ENCODE measurements at regions not wholly inside any gene's neighbourhood (a gene's known extent, or its start where the extent isn't known, plus 50 kb on each side); places are given as distances from the start of the nearest gene placed in this dataset.

DNA sequence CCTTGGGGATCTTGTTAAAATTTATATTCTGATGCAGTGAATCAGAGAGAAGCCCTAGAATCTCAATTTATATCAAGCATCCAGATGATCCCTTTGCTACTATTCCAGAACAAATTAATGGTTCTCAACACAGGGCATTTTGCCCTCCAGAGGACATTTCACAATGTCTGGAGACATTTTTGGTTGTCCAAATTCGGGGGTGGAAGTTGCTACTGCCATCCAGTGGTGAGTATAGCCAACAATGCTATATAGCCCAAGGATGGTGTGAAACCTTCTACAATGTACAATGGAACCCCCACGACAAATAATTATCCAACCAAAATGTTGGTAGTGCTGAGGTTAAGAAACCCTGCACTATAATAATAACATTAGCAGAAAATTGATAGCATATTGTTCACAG is 2440.0 kb downstream of the PCDH7 start:
- WGBS (ENCODE audit: extremely low coverage, insufficient read length, low lambda C conversion rate), result no CpG with 5 or more reads among the region's 2 CpGs
- Histone ChIP-seq H3K18ac (ENCODE audit: insufficient read length, low read depth, low read length) (no peak overlapping the region), H4K20me1 (ENCODE audit: control insufficient read depth, insufficient read depth, insufficient read length) (no peaks in the 10 kb centered on the region), H4K5ac (ENCODE audit: insufficient read length, low read depth, low read length) (no peak overlapping the region), H2AFZ (ENCODE audit: low read length) (no peak overlapping the region), H2BK5ac (ENCODE audit: insufficient read length, low read length) (no peak overlapping the region), H3K4ac (ENCODE audit: low read depth, low read length) (no peak overlapping the region), H3T11ph (ENCODE audit: low read length) (no peak overlapping the region), H2BK120ac (ENCODE audit: low read depth, low read length, poor library complexity, severe bottlenecking) (no peak overlapping the region), H3K4me1 (ENCODE audit: insufficient read depth, low read length) (no peaks in the 10 kb centered on the region), H3K4me2 (ENCODE audit: insufficient read depth, insufficient read length, low read length) (no peak overlapping the region), H3K27ac (ENCODE audit: insufficient read length, low read depth, low read length) (no peak overlapping the region), H3K23me2 (ENCODE audit: insufficient read length, low read depth, low read length, poor library complexity, severe bottlenecking) (no peaks in the 10 kb centered on the region), H3K9ac (ENCODE audit: extremely low read depth, insufficient read length, low read length) (no peak overlapping the region), H4K91ac (ENCODE audit: insufficient read length, low read depth, low read length) (no peak overlapping the region), H4K8ac (replicated peaks; ENCODE audit: insufficient read length, low read depth, low read length) (no peak overlapping the region), H3K23ac (ENCODE audit: insufficient read length, low read depth, low read length) (no peak overlapping the region), H2BK15ac (ENCODE audit: low read depth, low read length) (no peak overlapping the region), H3K27me3 (ENCODE audit: insufficient read depth, low read length) (no peaks in the 10 kb centered on the region), H3K56ac (ENCODE audit: insufficient read length, low read depth, low read length) (no peak overlapping the region), H3K79me2 (ENCODE audit: insufficient read depth, low read length) (no peaks in the 10 kb centered on the region), H2BK12ac (ENCODE audit: insufficient read length, low read depth, low read length) (no peak overlapping the region), H2BK20ac (ENCODE audit: low read depth, low read length, poor library complexity, severe bottlenecking) (no peak overlapping the region), H3K9me3 (ENCODE audit: control insufficient read depth, low read depth, low read length) (no peaks in the 10 kb centered on the region), H3K14ac (ENCODE audit: insufficient read depth, low read length) (no peak overlapping the region), H2AK5ac (ENCODE audit: insufficient read length, low read length) (no peak overlapping the region), H3K79me1 (ENCODE audit: insufficient read depth, low read depth, low read length, poor library complexity, severe bottlenecking) (no peaks in the 10 kb centered on the region)
- DNase-seq, result no peak
- Mint-ChIP-seq H3K4me3 (no peak overlapping the region), H3K36me3 (ENCODE audit: insufficient read depth in 1 of 3, low read depth in 3 of 3) (peaks cover 0 to 6% (median 0%) of the 10 kb centered on the region in 3 experiments; a peak in 2 of 7 replicates), H3K27ac (no peak overlapping the region), H3K9me3 (peaks cover 6% of the 10 kb centered on the region in 2 experiments; a peak in 4 of 5 replicates), H3K4me1 (peaks cover 0 to 8% of the 10 kb centered on the region in 2 experiments; a peak in 2 of 4 replicates), H3K27me3 (ENCODE audit: low read depth) (no peaks in the 10 kb centered on the region)
- TF ChIP-seq, protein P1, sequence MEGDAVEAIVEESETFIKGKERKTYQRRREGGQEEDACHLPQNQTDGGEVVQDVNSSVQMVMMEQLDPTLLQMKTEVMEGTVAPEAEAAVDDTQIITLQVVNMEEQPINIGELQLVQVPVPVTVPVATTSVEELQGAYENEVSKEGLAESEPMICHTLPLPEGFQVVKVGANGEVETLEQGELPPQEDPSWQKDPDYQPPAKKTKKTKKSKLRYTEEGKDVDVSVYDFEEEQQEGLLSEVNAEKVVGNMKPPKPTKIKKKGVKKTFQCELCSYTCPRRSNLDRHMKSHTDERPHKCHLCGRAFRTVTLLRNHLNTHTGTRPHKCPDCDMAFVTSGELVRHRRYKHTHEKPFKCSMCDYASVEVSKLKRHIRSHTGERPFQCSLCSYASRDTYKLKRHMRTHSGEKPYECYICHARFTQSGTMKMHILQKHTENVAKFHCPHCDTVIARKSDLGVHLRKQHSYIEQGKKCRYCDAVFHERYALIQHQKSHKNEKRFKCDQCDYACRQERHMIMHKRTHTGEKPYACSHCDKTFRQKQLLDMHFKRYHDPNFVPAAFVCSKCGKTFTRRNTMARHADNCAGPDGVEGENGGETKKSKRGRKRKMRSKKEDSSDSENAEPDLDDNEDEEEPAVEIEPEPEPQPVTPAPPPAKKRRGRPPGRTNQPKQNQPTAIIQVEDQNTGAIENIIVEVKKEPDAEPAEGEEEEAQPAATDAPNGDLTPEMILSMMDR (conservative IDR thresholded peaks at IDR 0.05), result peak; percentile 70

Measured in H9 (cell line).